Astrocyte (in vitro differentiated cells and primary cell): ENCODE measurements at regions not wholly inside any gene's neighbourhood (a gene's known extent, or its start where the extent isn't known, plus 50 kb on each side); places are given as distances from the start of the nearest gene placed in this dataset.

Source experiments
- DNase-seq: peaks from one replicate; pipeline ENCODE4 v3.0.0-alpha.2; 2010; ENCODE audit warnings: low read depth
- FAIRE-seq: peaks from 2 replicates; lab custom pipeline; 2011; peaks lifted over from hg19 to GRCh38; lab: Jason Lieb, UNC
- H2AFZ ChIP-seq: 2 replicates; pipeline ENCODE4 v1.6.0; 2012; ENCODE audit warnings: low read depth, low read length, inconsistent platforms
- H3K27ac ChIP-seq: 2 replicates; pipeline ENCODE4 v1.5.1; 2011; ENCODE audit warnings: low read depth, low read length, inconsistent platforms
- H3K27me3 ChIP-seq: 2 replicates; pipeline ENCODE4 v1.6.0; 2011; ENCODE audit warnings: low read length, inconsistent platforms; ENCODE audit not compliant: insufficient read depth
- H3K36me3 ChIP-seq: 2 replicates; pipeline ENCODE4 v1.5.1; 2011; ENCODE audit warnings: low read length, inconsistent platforms; ENCODE audit not compliant: insufficient read depth
- H3K4me1 ChIP-seq: 2 replicates; pipeline ENCODE4 v1.5.1; 2011; ENCODE audit warnings: low read length, inconsistent platforms; ENCODE audit not compliant: insufficient read depth
- H3K4me2 ChIP-seq: 2 replicates; pipeline ENCODE4 v1.6.0; 2012; ENCODE audit warnings: low read length, inconsistent platforms
- H3K4me3 ChIP-seq: 2 replicates; pipeline ENCODE4 v1.5.1; 2011; ENCODE audit warnings: low read depth, mild to moderate bottlenecking, low read length, inconsistent platforms; ENCODE audit not compliant: insufficient read depth
- H3K79me2 ChIP-seq: 2 replicates; pipeline ENCODE4 v1.6.0; 2012; ENCODE audit warnings: mild to moderate bottlenecking, low read length, inconsistent platforms; ENCODE audit not compliant: insufficient read depth
- H3K9ac ChIP-seq: 2 replicates; pipeline ENCODE4 v1.6.0; 2012; ENCODE audit warnings: mild to moderate bottlenecking, low read length, inconsistent platforms
- H3K9me3 ChIP-seq: 2 replicates; pipeline ENCODE4 v1.5.1; 2012; ENCODE audit warnings: low read depth, mild to moderate bottlenecking, low read length, inconsistent platforms; ENCODE audit not compliant: insufficient read depth
- H4K20me1 ChIP-seq: 2 replicates; pipeline ENCODE4 v1.6.0; 2012; ENCODE audit warnings: low read length, inconsistent platforms; ENCODE audit not compliant: insufficient read depth
- H3K27ac Mint-ChIP-seq: one replicate; pipeline ENCODE4 v1.8.0; 2021; ENCODE audit warnings: mild to moderate bottlenecking, mixed read lengths; ENCODE audit not compliant: unreplicated experiment
- H3K27me3 Mint-ChIP-seq: one replicate; pipeline ENCODE4 v1.8.0; 2021; ENCODE audit warnings: low read depth, mixed read lengths; ENCODE audit not compliant: unreplicated experiment
- H3K36me3 Mint-ChIP-seq: one replicate; pipeline ENCODE4 v1.8.0; 2021; ENCODE audit warnings: low read depth, mixed read lengths; ENCODE audit not compliant: unreplicated experiment
- H3K4me1 Mint-ChIP-seq: one replicate; pipeline ENCODE4 v1.8.0; 2021; ENCODE audit warnings: low read depth, mixed read lengths; ENCODE audit not compliant: unreplicated experiment
- H3K4me3 Mint-ChIP-seq: one replicate; pipeline ENCODE4 v1.8.0; 2021; ENCODE audit warnings: mild to moderate bottlenecking, moderate library complexity, mixed read lengths; ENCODE audit not compliant: unreplicated experiment
- H3K9me3 Mint-ChIP-seq: one replicate; pipeline ENCODE4 v1.8.0; 2021; ENCODE audit warnings: mild to moderate bottlenecking, mixed read lengths; ENCODE audit not compliant: unreplicated experiment
- EZH2 ChIP-seq: IDR thresholded peaks from 2 replicates; pipeline ENCODE4 v1.6.1; 2012; ENCODE audit warnings: mild to moderate bottlenecking, low read length, inconsistent platforms; ENCODE audit not compliant: insufficient read depth
- TF ChIP-seq, protein P1 (sequence below): IDR thresholded peaks from 2 replicates; pipeline ENCODE4 v1.5.1; 2011; ENCODE audit warnings: low read depth, mild to moderate bottlenecking, inconsistent platforms, low read length, moderate library complexity; ENCODE audit not compliant: insufficient read depth

DNA sequence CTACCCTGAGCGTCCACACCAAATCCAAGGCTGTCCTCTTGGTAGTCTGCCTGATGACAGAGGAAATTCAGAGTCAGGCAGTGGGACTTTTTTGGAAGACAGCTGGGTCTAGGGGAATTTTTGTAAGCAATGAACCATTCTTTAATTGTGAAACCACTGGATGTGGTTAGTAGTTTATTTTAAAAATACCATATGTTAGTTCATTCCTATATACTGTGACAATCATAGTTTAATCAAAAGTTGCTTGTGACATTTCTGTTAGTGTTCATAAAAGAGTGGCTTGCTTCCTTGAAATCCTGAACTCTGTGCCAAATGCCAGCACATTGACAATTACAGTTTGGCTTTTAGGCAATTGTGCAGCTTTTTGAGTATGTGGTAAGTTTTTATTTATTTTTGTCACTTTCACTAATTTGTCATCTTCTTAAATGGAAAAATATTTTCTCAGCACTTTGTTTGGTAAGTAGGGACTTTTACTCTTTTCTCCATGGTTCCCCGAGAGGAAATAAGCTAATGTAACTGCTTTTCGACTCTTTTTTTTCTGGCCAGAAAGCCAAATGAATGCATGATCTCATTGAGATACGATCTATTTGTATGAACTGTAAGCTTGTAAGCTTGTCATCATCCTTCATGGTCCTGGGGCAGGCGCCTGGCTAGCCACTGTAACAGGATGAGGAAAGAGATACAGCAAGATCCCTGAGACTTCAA is 72.6 kb upstream of the SLC4A4 start:
- H3K27ac Mint-ChIP-seq, result no peak overlapping the region
- no peak overlapping the region for H3K4me3 Mint-ChIP-seq
- H3K4me1 ChIP-seq, result peaks cover 23% of the 10 kb centered on the region
- H4K20me1 ChIP-seq, result no peaks in the 10 kb centered on the region
- H3K9ac ChIP-seq, result peak overlapping the region; percentile 48
- TF ChIP-seq, protein P1, sequence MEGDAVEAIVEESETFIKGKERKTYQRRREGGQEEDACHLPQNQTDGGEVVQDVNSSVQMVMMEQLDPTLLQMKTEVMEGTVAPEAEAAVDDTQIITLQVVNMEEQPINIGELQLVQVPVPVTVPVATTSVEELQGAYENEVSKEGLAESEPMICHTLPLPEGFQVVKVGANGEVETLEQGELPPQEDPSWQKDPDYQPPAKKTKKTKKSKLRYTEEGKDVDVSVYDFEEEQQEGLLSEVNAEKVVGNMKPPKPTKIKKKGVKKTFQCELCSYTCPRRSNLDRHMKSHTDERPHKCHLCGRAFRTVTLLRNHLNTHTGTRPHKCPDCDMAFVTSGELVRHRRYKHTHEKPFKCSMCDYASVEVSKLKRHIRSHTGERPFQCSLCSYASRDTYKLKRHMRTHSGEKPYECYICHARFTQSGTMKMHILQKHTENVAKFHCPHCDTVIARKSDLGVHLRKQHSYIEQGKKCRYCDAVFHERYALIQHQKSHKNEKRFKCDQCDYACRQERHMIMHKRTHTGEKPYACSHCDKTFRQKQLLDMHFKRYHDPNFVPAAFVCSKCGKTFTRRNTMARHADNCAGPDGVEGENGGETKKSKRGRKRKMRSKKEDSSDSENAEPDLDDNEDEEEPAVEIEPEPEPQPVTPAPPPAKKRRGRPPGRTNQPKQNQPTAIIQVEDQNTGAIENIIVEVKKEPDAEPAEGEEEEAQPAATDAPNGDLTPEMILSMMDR, result no peak
- TF ChIP-seq EZH2, result no peak
- no peaks in the 10 kb centered on the region for H3K36me3 Mint-ChIP-seq
- H3K4me3 ChIP-seq, result no peak overlapping the region
- no peaks in the 10 kb centered on the region for H3K79me2 ChIP-seq
- H3K9me3 Mint-ChIP-seq, result peaks cover 3% of the 10 kb centered on the region
- FAIRE-seq (peak; percentile 68), DNase-seq (peak; percentile 91)
- H3K4me1 Mint-ChIP-seq, result peaks cover 24% of the 10 kb centered on the region
- no peaks in the 10 kb centered on the region for H3K9me3 ChIP-seq
- H3K27me3 ChIP-seq, result no peaks in the 10 kb centered on the region
- H2AFZ ChIP-seq, result no peak overlapping the region
- no peaks in the 10 kb centered on the region for H3K27me3 Mint-ChIP-seq
- no peaks in the 10 kb centered on the region for H3K36me3 ChIP-seq
- peak overlapping the region; percentile 50 for H3K27ac ChIP-seq
- peak overlapping the region; percentile 65 for H3K4me2 ChIP-seq

DNA sequence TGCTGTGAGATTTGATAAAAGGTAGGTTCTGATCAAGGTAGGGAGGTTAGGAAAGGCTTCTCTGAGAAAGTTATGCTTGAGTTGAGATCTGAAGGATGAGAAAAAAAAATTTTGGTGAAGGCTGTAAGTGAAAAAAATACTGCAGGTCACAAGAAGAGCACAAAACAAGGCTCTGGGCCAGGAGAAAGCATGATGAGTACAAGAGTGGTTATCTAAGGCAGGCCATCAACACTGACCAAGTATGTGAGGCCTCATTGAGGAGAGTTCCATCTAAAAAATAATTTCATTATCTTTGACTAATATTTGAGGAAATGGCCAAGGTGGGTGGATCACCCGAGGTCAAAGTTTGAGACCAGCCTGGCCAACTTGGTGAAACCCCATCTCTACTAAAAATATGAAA is 71.6 kb upstream of the SLC4A4 start:
- Mint-ChIP-seq H3K4me3 (no peak overlapping the region), H3K4me1 (peaks cover 16% of the 10 kb centered on the region), H3K27me3 (no peaks in the 10 kb centered on the region), H3K9me3 (peaks cover 3% of the 10 kb centered on the region), H3K36me3 (no peaks in the 10 kb centered on the region), H3K27ac (no peak overlapping the region)
- H3K36me3 ChIP-seq, result no peaks in the 10 kb centered on the region
- no peaks in the 10 kb centered on the region for H3K79me2 ChIP-seq
- H3K9me3 ChIP-seq, result no peaks in the 10 kb centered on the region
- no peak overlapping the region for H3K4me3 ChIP-seq
- peak overlapping the region; percentile 9 for H3K9ac ChIP-seq
- peaks cover 14% of the 10 kb centered on the region for H3K4me1 ChIP-seq
- peak overlapping the region; percentile 50 for H3K27ac ChIP-seq
- no peaks in the 10 kb centered on the region for H4K20me1 ChIP-seq
- no peaks in the 10 kb centered on the region for H3K27me3 ChIP-seq
- FAIRE-seq, result no peak
- no peak overlapping the region for H2AFZ ChIP-seq
- peak; percentile 45 for DNase-seq
- H3K4me2 ChIP-seq, result peak overlapping the region; percentile 65
- TF ChIP-seq, protein P1, result no peak
- no peak for TF ChIP-seq EZH2

DNA sequence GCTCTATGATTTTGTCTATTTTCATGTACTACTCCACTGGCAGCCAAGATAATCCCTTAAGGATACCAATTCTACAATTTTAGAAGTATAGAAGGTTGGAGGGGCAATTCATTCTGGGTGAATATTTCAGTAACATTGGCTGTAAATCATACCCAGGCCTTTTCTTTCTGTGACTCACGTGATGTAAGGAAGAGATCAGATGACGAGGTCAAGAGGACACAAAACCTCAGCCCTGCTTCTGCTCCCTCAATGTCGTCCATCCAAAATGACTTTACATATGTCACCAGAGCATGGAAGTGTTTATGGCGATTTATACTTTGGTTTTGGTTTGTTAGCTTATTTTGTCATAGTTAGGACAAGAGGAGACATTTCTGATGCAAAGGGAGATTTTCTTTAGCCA is 70.7 kb upstream of the SLC4A4 start:
- Mint-ChIP-seq H3K27me3 (no peaks in the 10 kb centered on the region), H3K36me3 (no peaks in the 10 kb centered on the region), H3K4me1 (peaks cover 9% of the 10 kb centered on the region), H3K4me3 (no peak overlapping the region), H3K9me3 (peaks cover 3% of the 10 kb centered on the region), H3K27ac (no peak overlapping the region)
- Histone ChIP-seq H3K36me3 (no peaks in the 10 kb centered on the region), H3K27me3 (no peaks in the 10 kb centered on the region), H3K79me2 (no peaks in the 10 kb centered on the region), H2AFZ (no peak overlapping the region), H3K4me2 (no peak overlapping the region), H3K9ac (no peak overlapping the region), H3K9me3 (no peaks in the 10 kb centered on the region), H3K4me3 (no peak overlapping the region), H3K27ac (no peak overlapping the region), H4K20me1 (no peaks in the 10 kb centered on the region), H3K4me1 (peaks cover 14% of the 10 kb centered on the region)
- DNase-seq, result peak; percentile 43
- TF ChIP-seq, protein P1, result no peak
- TF ChIP-seq EZH2, result no peak
- FAIRE-seq, result no peak
